Lung (tissue), 11 donors: ENCODE measurements at regions not wholly inside any gene's neighbourhood (a gene's known extent, or its start where the extent isn't known, plus 50 kb on each side); places are given as distances from the start of the nearest gene placed in this dataset.

ENCODE experiments used
- ATAC-seq: fragments of 200-7000 bp; cut with Tn5 transposase; one replicate; pipeline ENCODE4 v1.9.1; 2020; ENCODE audit warnings: moderate number of reproducible peaks; ENCODE audit not compliant: insufficient read depth, low FRiP score
- DNase-seq, 3 donors: peaks; one replicate each; pipeline ENCODE4 v3.0.0-alpha.2; 2013 to 2017
- H3K27ac ChIP-seq, 2 donors: one replicate each; pipeline ENCODE4 v1.5.1; 2013; ENCODE audit warnings: mild to moderate bottlenecking in 2 of 2, moderate library complexity in 2 of 2, control low read depth in 1 of 2, inconsistent platforms in 1 of 2, low read depth in 1 of 2, low read length in 1 of 2
- H3K27me3 ChIP-seq, 3 donors: one replicate each; pipeline ENCODE4 v1.5.1; 2013; ENCODE audit warnings: low read length in 2 of 3; ENCODE audit not compliant: control insufficient read depth in 3 of 3, insufficient read depth in 3 of 3
- H3K36me3 ChIP-seq, 4 donors: one replicate each; pipeline ENCODE4 v1.5.1; 2013; ENCODE audit warnings: low read length in 4 of 4, mild to moderate bottlenecking in 1 of 4, moderate library complexity in 1 of 4; ENCODE audit not compliant: control insufficient read depth in 4 of 4, insufficient read depth in 4 of 4
- H3K4me1 ChIP-seq, 5 donors: one replicate each; pipeline ENCODE4 v1.5.1; 2013; ENCODE audit warnings: low read length in 5 of 5, mild to moderate bottlenecking in 2 of 5, moderate library complexity in 1 of 5; ENCODE audit not compliant: control insufficient read depth in 5 of 5, insufficient read depth in 5 of 5
- H3K4me3 ChIP-seq: one replicate; pipeline ENCODE4 v1.5.1; 2013; ENCODE audit warnings: mild to moderate bottlenecking, control low read depth, moderate library complexity
- H3K9ac ChIP-seq, 2 donors: one replicate each; pipeline ENCODE4 v1.5.1; 2013; ENCODE audit warnings: low read length in 2 of 2, control low read depth in 1 of 2; ENCODE audit not compliant: insufficient read depth in 1 of 2
- H3K9me3 ChIP-seq, 4 donors: one replicate each; pipeline ENCODE4 v1.5.1; 2013; ENCODE audit warnings: low read length in 3 of 4, mild to moderate bottlenecking in 1 of 4, moderate library complexity in 1 of 4; ENCODE audit not compliant: control insufficient read depth in 4 of 4, insufficient read depth in 3 of 4
- WGBS, 2 donors: extraction: QIAGEN DNeasy Blood & Tissue Kit; methylation state at CpG; one replicate each; pipeline ENCODE4 v1.1.7; 2013; 5-methylcytosine and 5-hydroxymethylcytosine counted together
- TF ChIP-seq, protein P1 (sequence below): IDR thresholded peaks from 2 replicates; pipeline ENCODE4 v1.5.1; 2012; ENCODE audit warnings: mild to moderate bottlenecking; ENCODE audit errors: control extremely low read depth, extremely low read depth
- donor health status: control.
- donor health status: control.
- donor health status: Bipolar disorder and iron deficiency.
- donor health status: healthy.
- donor health status: DM: yes; HTN: yes; CAD: no.

DNA sequence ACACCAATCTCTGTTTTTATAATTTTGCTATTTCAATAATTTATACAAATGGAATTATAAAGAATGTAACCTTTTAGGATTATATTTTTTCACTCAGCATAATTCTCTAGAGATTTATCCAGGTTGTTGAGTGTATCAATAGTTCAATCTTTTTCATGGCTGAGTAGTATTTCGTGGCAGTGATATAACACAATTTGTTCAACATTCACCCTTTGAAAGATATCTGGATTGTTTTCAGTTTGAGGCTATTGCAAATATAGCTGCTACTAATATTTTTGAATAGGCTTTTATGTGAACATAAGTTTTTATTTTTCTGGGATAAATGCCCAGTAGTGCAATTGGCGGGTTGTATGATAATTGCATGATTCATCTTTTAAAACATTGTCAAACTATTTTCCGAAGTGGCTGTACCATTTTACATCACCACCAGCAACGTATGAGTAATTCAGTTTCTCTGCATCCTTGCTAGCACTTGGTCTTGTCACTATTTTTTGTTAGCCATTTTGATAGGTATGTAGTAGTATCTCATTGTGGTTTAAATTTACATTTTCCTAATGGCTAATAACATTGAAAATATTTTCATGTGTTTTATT, 55.6 kb upstream of the ABCD3 start:
- 92 to 93% methylated on average over 4 of the region's 4 CpGs for WGBS, 2 donors
- Histone ChIP-seq H3K4me1 (no peaks in the 10 kb centered on the region), H3K27ac (no peak overlapping the region), H3K9me3 (no peaks in the 10 kb centered on the region), H3K36me3 (no peaks in the 10 kb centered on the region), H3K27me3 (no peaks in the 10 kb centered on the region), H3K4me3 (no peak overlapping the region), H3K9ac (no peak overlapping the region)
- TF ChIP-seq, protein P1, sequence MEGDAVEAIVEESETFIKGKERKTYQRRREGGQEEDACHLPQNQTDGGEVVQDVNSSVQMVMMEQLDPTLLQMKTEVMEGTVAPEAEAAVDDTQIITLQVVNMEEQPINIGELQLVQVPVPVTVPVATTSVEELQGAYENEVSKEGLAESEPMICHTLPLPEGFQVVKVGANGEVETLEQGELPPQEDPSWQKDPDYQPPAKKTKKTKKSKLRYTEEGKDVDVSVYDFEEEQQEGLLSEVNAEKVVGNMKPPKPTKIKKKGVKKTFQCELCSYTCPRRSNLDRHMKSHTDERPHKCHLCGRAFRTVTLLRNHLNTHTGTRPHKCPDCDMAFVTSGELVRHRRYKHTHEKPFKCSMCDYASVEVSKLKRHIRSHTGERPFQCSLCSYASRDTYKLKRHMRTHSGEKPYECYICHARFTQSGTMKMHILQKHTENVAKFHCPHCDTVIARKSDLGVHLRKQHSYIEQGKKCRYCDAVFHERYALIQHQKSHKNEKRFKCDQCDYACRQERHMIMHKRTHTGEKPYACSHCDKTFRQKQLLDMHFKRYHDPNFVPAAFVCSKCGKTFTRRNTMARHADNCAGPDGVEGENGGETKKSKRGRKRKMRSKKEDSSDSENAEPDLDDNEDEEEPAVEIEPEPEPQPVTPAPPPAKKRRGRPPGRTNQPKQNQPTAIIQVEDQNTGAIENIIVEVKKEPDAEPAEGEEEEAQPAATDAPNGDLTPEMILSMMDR: no peak
- ATAC-seq: no peak
- DNase-seq: no peak

GRCh38 chr1:94358630-94359599, 59.3 kb upstream of the ABCD3 start:
- WGBS, 2 donors: 82 to 86% methylated on average over 10 of the region's 10 CpGs
- Histone ChIP-seq H3K27ac (no peak overlapping the region), H3K36me3 (no peaks in the 10 kb centered on the region), H3K4me3 (no peak overlapping the region), H3K9me3 (no peaks in the 10 kb centered on the region), H3K27me3 (no peaks in the 10 kb centered on the region), H3K9ac (no peak overlapping the region), H3K4me1 (no peaks in the 10 kb centered on the region)
- TF ChIP-seq, protein P1: no peak
- no peak for ATAC-seq
- no peak for DNase-seq

DNA sequence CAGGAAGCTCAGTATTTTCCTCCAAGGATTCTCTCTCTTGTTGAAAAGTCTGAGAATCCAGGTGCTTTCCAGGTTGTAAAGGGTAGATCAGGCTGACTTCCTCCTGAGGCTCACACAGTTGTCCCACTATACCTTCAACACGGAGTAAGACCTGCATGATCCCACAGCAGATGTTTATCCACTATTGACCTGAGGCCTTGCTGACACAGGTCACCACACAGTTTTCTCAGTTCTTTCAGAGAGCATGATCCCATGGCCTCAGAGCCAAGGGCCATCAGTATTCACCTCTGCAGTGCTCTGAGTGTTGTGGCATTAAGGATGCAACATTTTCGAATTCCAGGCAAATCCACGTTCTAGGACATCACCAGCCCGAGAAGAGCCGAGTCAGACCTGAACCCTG, 60.5 kb upstream of the ABCD3 start:
- Histone ChIP-seq H3K4me1 (no peaks in the 10 kb centered on the region), H3K9me3 (no peaks in the 10 kb centered on the region), H3K36me3 (no peaks in the 10 kb centered on the region), H3K27me3 (no peaks in the 10 kb centered on the region), H3K9ac (no peak overlapping the region), H3K27ac (no peak overlapping the region), H3K4me3 (no peak overlapping the region)
- ATAC-seq (no peak), DNase-seq (no peak)
- TF ChIP-seq, protein P1: no peak
- WGBS, 2 donors: 91 to 94% methylated on average over 5 of the region's 5 CpGs
